HEK293 (cell line): ENCODE measurements at regions not wholly inside any gene's neighbourhood (a gene's known extent, or its start where the extent isn't known, plus 50 kb on each side); places are given as distances from the start of the nearest gene placed in this dataset.

ENCODE experiments used
- CTCF ChIA-PET: fragments of 350-600 bp; formaldehyde crosslinking; extraction: SDS; loops from one replicate; lab custom pipeline; 2021; ENCODE audit warnings: antibody characterized with exemption; lab: Yijun Ruan, JAX
- POLR2A ChIA-PET: fragments of 300-600 bp; formaldehyde crosslinking; extraction: SDS; loops from one replicate; lab custom pipeline; 2020; ENCODE audit warnings: antibody characterized with exemption, inconsistent platforms; lab: Yijun Ruan, JAX
- H3K27ac ChIP-seq: fragments of 200-500 bp; sonication (Bioruptor generic); 2 replicates; pipeline ENCODE4 v1.5.1; 2014; ENCODE audit warnings: low read depth, low read length, control low read depth, inconsistent platforms; ENCODE audit errors: extremely low read depth
- H3K36me3 ChIP-seq, 2 experiments: fragments of 200-500 bp in 1 of 2; sonication (Bioruptor generic) in 1 of 2; 1 replicate in 1 of 2; 2 replicates in 1 of 2; pipeline ENCODE4 v1.5.1; 2014 to 2017; ENCODE audit warnings: inconsistent platforms in 2 of 2, low read length in 2 of 2; ENCODE audit not compliant: control insufficient read depth in 2 of 2, insufficient read depth in 1 of 2
- H3K4me1 ChIP-seq: fragments of 200-500 bp; sonication (Bioruptor generic); 2 replicates; pipeline ENCODE4 v1.5.1; 2014; ENCODE audit warnings: mild to moderate bottlenecking, low read length, inconsistent platforms; ENCODE audit not compliant: control insufficient read depth, insufficient read depth
- H3K4me3 ChIP-seq: 2 replicates; pipeline ENCODE4 v1.5.1; 2011; ENCODE audit warnings: low read depth, mild to moderate bottlenecking, control low read depth, low read length, moderate library complexity
- H3K9me3 ChIP-seq: fragments of 200-500 bp; sonication (Bioruptor generic); 2 replicates; pipeline ENCODE4 v1.5.1; 2014; ENCODE audit warnings: low read depth, low read length, inconsistent platforms; ENCODE audit not compliant: control insufficient read depth, insufficient read depth
- FEZF1 ChIP-seq: fragments of 450-650 bp; formaldehyde crosslinking; IDR thresholded peaks from 2 replicates; pipeline ENCODE4 v1.5.1; 2016; ENCODE audit warnings: missing biosample characterization, missing genetic modification characterization
- HOXA7 ChIP-seq: sonication (generic); formaldehyde crosslinking; IDR thresholded peaks from 2 replicates; pipeline ENCODE4 v1.8.1; 2022; ENCODE audit warnings: missing genetic modification reagents, borderline replicate concordance
- KLF10 ChIP-seq: fragments of 450-650 bp; IDR thresholded peaks from 2 replicates; pipeline ENCODE4 v1.5.1; 2018; ENCODE audit warnings: missing biosample characterization, mild to moderate bottlenecking, missing genetic modification characterization
- KLF16 ChIP-seq: fragments of 450-650 bp; formaldehyde crosslinking; IDR thresholded peaks from 2 replicates; pipeline ENCODE4 v1.5.1; 2017; ENCODE audit warnings: missing biosample characterization, missing genetic modification characterization
- KLF17 ChIP-seq: fragments of 450-650 bp; formaldehyde crosslinking; IDR thresholded peaks from 2 replicates; pipeline ENCODE4 v1.5.1; 2016; ENCODE audit warnings: missing biosample characterization, missing genetic modification characterization
- PRDM4 ChIP-seq: fragments of 450-650 bp; formaldehyde crosslinking; IDR thresholded peaks from 2 replicates; pipeline ENCODE4 v1.5.1; 2017; ENCODE audit warnings: missing biosample characterization, missing genetic modification characterization
- ZFP41 ChIP-seq: fragments of 450-650 bp; formaldehyde crosslinking; IDR thresholded peaks from 2 replicates; pipeline ENCODE4 v1.5.1; 2016; ENCODE audit warnings: missing biosample characterization, missing genetic modification characterization, borderline replicate concordance
- ZNF114 ChIP-seq: fragments of 450-650 bp; formaldehyde crosslinking; IDR thresholded peaks from 2 replicates; pipeline ENCODE4 v1.5.0; 2017; ENCODE audit warnings: missing biosample characterization, missing genetic modification characterization
- ZNF140 ChIP-seq: fragments of 450-650 bp; formaldehyde crosslinking; IDR thresholded peaks from 2 replicates; pipeline ENCODE4 v1.5.1; 2016; ENCODE audit warnings: missing biosample characterization, missing genetic modification characterization
- ZNF155 ChIP-seq: fragments of 450-650 bp; formaldehyde crosslinking; IDR thresholded peaks from 2 replicates; pipeline ENCODE4 v1.5.1; 2016; ENCODE audit warnings: missing biosample characterization, missing genetic modification characterization
- ZNF16 ChIP-seq: fragments of 450-650 bp; formaldehyde crosslinking; IDR thresholded peaks from 2 replicates; pipeline ENCODE4 v1.5.1; 2016; ENCODE audit warnings: low read depth, missing biosample characterization, missing genetic modification characterization
- ZNF175 ChIP-seq: fragments of 450-650 bp; formaldehyde crosslinking; IDR thresholded peaks from 2 replicates; pipeline ENCODE4 v1.5.1; 2016; ENCODE audit warnings: missing biosample characterization, missing genetic modification characterization
- ZNF274 ChIP-seq, 2 experiments: fragments of 200-500 bp in 1 of 2; fragments of 450-650 bp in 1 of 2; sonication (Bioruptor generic) in 1 of 2; formaldehyde crosslinking in 1 of 2; IDR thresholded peaks; 2 replicates each; pipeline versions ENCODE4 v1.5.1 to v1.6.1; 2014 to 2016; ENCODE audit warnings: borderline replicate concordance in 1 of 2, inconsistent platforms in 1 of 2, low read length in 1 of 2, missing biosample characterization in 1 of 2, missing genetic modification characterization in 1 of 2
- ZNF350 ChIP-seq: fragments of 450-650 bp; formaldehyde crosslinking; IDR thresholded peaks from 2 replicates; pipeline ENCODE4 v1.5.0; 2017; ENCODE audit warnings: missing biosample characterization, mild to moderate bottlenecking, missing genetic modification characterization
- ZNF366 ChIP-seq: fragments of 450-650 bp; formaldehyde crosslinking; conservative IDR thresholded peaks from 2 replicates; pipeline ENCODE4 v1.5.1; 2016; ENCODE audit warnings: missing biosample characterization, missing genetic modification characterization
- ZNF391 ChIP-seq: fragments of 450-650 bp; formaldehyde crosslinking; IDR thresholded peaks from 2 replicates; pipeline ENCODE4 v1.5.1; 2016; ENCODE audit warnings: low read depth, missing biosample characterization, missing genetic modification characterization, borderline replicate concordance
- ZNF48 ChIP-seq: fragments of 450-650 bp; formaldehyde crosslinking; IDR thresholded peaks from 2 replicates; pipeline ENCODE4 v1.5.1; 2016; ENCODE audit warnings: missing biosample characterization, missing genetic modification characterization
- ZNF571 ChIP-seq: fragments of 450-650 bp; formaldehyde crosslinking; IDR thresholded peaks from 2 replicates; pipeline ENCODE4 v1.5.0; 2017; ENCODE audit warnings: missing biosample characterization, missing genetic modification characterization
- ZNF639 ChIP-seq: fragments of 450-650 bp; formaldehyde crosslinking; IDR thresholded peaks from 2 replicates; pipeline ENCODE4 v1.5.1; 2016; ENCODE audit warnings: missing biosample characterization, missing genetic modification characterization
- ZNF658 ChIP-seq: fragments of 450-650 bp; formaldehyde crosslinking; IDR thresholded peaks from 2 replicates; pipeline ENCODE4; 2016; ENCODE audit warnings: missing biosample characterization, missing genetic modification characterization
- ZNF664 ChIP-seq: fragments of 450-650 bp; formaldehyde crosslinking; IDR thresholded peaks from 2 replicates; pipeline ENCODE4 v1.5.1; 2016; ENCODE audit warnings: missing biosample characterization, missing genetic modification characterization
- ZNF776 ChIP-seq: fragments of 450-650 bp; formaldehyde crosslinking; IDR thresholded peaks from 2 replicates; pipeline ENCODE4 v1.5.0; 2017; ENCODE audit warnings: missing biosample characterization, missing genetic modification characterization, borderline replicate concordance
- ZNF830 ChIP-seq: fragments of 450-650 bp; IDR thresholded peaks from 2 replicates; pipeline ENCODE4 v1.5.0; 2018; ENCODE audit warnings: missing biosample characterization, missing genetic modification characterization, low read depth, mild to moderate bottlenecking, moderate library complexity
- ZNF843 ChIP-seq: fragments of 450-650 bp; formaldehyde crosslinking; IDR thresholded peaks from 2 replicates; pipeline ENCODE4 v1.5.1; 2016; ENCODE audit warnings: missing biosample characterization, missing genetic modification characterization
- ZSCAN23 ChIP-seq: fragments of 450-650 bp; formaldehyde crosslinking; IDR thresholded peaks from 2 replicates; pipeline ENCODE4 v1.5.1; 2016; ENCODE audit warnings: missing biosample characterization, missing genetic modification characterization
- TF ChIP-seq, protein P1 (sequence below): fragments of 450-650 bp; IDR thresholded peaks from 2 replicates; pipeline ENCODE4 v1.5.1; 2018; ENCODE audit warnings: missing biosample characterization, mild to moderate bottlenecking, missing genetic modification characterization

DNA sequence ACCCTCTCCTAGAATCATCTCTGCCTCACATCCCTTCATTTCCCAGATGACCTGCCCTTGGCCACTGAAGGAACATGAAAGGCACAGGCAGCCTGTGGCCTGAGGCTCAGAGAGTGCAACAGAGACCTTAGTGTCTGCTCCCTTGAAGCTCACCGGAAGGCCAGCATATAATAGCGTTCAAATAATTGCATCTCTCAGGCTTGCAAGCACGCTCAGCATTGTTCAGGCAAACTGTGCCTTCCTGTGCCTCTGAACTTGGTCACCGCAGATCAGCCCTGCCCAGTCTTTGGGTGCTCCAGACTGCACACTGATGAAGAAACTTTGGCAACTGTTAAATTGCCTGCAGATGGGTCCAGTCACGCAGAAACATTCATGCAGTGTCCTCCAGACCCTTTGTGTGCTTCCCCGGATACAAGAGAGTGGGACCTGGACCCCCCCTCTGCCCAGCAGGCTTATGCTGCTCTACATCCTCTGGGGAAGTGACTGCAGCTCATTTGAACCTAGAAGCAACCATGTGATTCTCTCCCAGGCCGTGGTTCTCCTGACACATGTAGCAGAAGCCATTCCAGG is 216.0 kb upstream of the ANKRD55 start (continued):
- no peak for TF ChIP-seq PRDM4 (tag by site-specific recombination)
- TF ChIP-seq ZFP41 (tag by site-specific recombination), result no peak
- TF ChIP-seq ZNF350 (tag by site-specific recombination), result no peak

- TF ChIP-seq ZNF776 (tag by site-specific recombination) (no peak), ZNF274 (IDR thresholded peaks at IDR 0.05; ENCODE audit: low read length) (no peak), ZNF274 (tag by site-specific recombination; IDR thresholded peaks at IDR 0.05; ENCODE audit: borderline replicate concordance) (no peak), ZNF114 (tag by site-specific recombination) (no peak), HOXA7 (CRISPR knock-in tag) (no peak), ZNF391 (no peak), KLF16 (tag by site-specific recombination) (no peak), ZNF16 (tag by site-specific recombination) (no peak), ZNF658 (tag by site-specific recombination) (no peak), ZNF571 (tag by site-specific recombination) (no peak)
- TF ChIP-seq, all 188 proteins: peak for 0
- no peak overlapping the region for H3K27ac ChIP-seq
- H3K4me3 ChIP-seq, result no peak overlapping the region
- no peaks in the 10 kb centered on the region for H3K9me3 ChIP-seq
- H3K4me1 ChIP-seq, result no peaks in the 10 kb centered on the region
- no peaks in the 10 kb centered on the region for H3K36me3 ChIP-seq
- ChIA-PET POLR2A (no interaction called here), CTCF (no interaction called here)
Observed at GRCh38 chr5:56447656-56448055, 214.5 kb upstream of the ANKRD55 start.

- ChIA-PET CTCF (interaction anchor here (0.6 kb wide), 1 partner anchor 45 kb away, joined by 3 read pairs; no protein-coding TSS in a partner anchor), POLR2A (no interaction called here)
- Histone ChIP-seq H3K27ac (no peak overlapping the region), H3K4me1 (no peaks in the 10 kb centered on the region), H3K9me3 (no peaks in the 10 kb centered on the region), H3K36me3 (no peaks in the 10 kb centered on the region), H3K4me3 (no peak overlapping the region)
- TF ChIP-seq ZNF639 (no peak), ZNF175 (no peak), ZSCAN23 (tag by site-specific recombination) (no peak), ZNF140 (no peak), ZNF830 (tag by site-specific recombination) (no peak), FEZF1 (tag by site-specific recombination) (no peak), ZNF664 (tag by site-specific recombination) (no peak), ZNF48 (tag by site-specific recombination) (no peak), ZNF366 (tag by site-specific recombination) (no peak), ZNF843 (tag by site-specific recombination) (no peak), KLF10 (no peak), ZNF155 (tag by site-specific recombination) (no peak), KLF17 (tag by site-specific recombination) (no peak)
- TF ChIP-seq, protein P1, sequence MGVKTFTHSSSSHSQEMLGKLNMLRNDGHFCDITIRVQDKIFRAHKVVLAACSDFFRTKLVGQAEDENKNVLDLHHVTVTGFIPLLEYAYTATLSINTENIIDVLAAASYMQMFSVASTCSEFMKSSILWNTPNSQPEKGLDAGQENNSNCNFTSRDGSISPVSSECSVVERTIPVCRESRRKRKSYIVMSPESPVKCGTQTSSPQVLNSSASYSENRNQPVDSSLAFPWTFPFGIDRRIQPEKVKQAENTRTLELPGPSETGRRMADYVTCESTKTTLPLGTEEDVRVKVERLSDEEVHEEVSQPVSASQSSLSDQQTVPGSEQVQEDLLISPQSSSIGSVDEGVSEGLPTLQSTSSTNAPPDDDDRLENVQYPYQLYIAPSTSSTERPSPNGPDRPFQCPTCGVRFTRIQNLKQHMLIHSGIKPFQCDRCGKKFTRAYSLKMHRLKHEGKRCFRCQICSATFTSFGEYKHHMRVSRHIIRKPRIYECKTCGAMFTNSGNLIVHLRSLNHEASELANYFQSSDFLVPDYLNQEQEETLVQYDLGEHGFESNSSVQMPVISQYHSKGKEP (tag by site-specific recombination), result no peak
Observed at GRCh38 chr5:56447232-56447631, 214.1 kb upstream of the ANKRD55 start.
